HEK293 (cell line): ENCODE measurements at regions not wholly inside any gene's neighbourhood (a gene's known extent, or its start where the extent isn't known, plus 50 kb on each side); places are given as distances from the start of the nearest gene placed in this dataset.

Experiments
- CTCF ChIA-PET: fragments of 350-600 bp; formaldehyde crosslinking; extraction: SDS; loops from one replicate; lab custom pipeline; 2021; ENCODE audit warnings: antibody characterized with exemption; lab: Yijun Ruan, JAX
- POLR2A ChIA-PET: fragments of 300-600 bp; formaldehyde crosslinking; extraction: SDS; loops from one replicate; lab custom pipeline; 2020; ENCODE audit warnings: antibody characterized with exemption, inconsistent platforms; lab: Yijun Ruan, JAX
- H3K27ac ChIP-seq: fragments of 200-500 bp; sonication (Bioruptor generic); 2 replicates; pipeline ENCODE4 v1.5.1; 2014; ENCODE audit warnings: low read depth, low read length, control low read depth, inconsistent platforms; ENCODE audit errors: extremely low read depth
- H3K36me3 ChIP-seq, 2 experiments: fragments of 200-500 bp in 1 of 2; sonication (Bioruptor generic) in 1 of 2; 1 replicate in 1 of 2; 2 replicates in 1 of 2; pipeline ENCODE4 v1.5.1; 2014 to 2017; ENCODE audit warnings: inconsistent platforms in 2 of 2, low read length in 2 of 2; ENCODE audit not compliant: control insufficient read depth in 2 of 2, insufficient read depth in 1 of 2
- H3K4me1 ChIP-seq: fragments of 200-500 bp; sonication (Bioruptor generic); 2 replicates; pipeline ENCODE4 v1.5.1; 2014; ENCODE audit warnings: mild to moderate bottlenecking, low read length, inconsistent platforms; ENCODE audit not compliant: control insufficient read depth, insufficient read depth
- H3K4me3 ChIP-seq: 2 replicates; pipeline ENCODE4 v1.5.1; 2011; ENCODE audit warnings: low read depth, mild to moderate bottlenecking, control low read depth, low read length, moderate library complexity
- H3K9me3 ChIP-seq: fragments of 200-500 bp; sonication (Bioruptor generic); 2 replicates; pipeline ENCODE4 v1.5.1; 2014; ENCODE audit warnings: low read depth, low read length, inconsistent platforms; ENCODE audit not compliant: control insufficient read depth, insufficient read depth
- GLI2 ChIP-seq: fragments of 450-650 bp; formaldehyde crosslinking; IDR thresholded peaks from 2 replicates; pipeline ENCODE4; 2017; ENCODE audit warnings: missing biosample characterization, missing genetic modification characterization, low read depth, borderline replicate concordance
- GLI4 ChIP-seq: fragments of 450-650 bp; formaldehyde crosslinking; IDR thresholded peaks from 2 replicates; pipeline ENCODE4 v1.5.1; 2016; ENCODE audit warnings: missing biosample characterization, missing genetic modification characterization
- KLF1 ChIP-seq: fragments of 450-650 bp; formaldehyde crosslinking; IDR thresholded peaks from 2 replicates; pipeline ENCODE4 v1.5.1; 2016; ENCODE audit warnings: missing biosample characterization, missing genetic modification characterization
- REPIN1 ChIP-seq: fragments of 450-650 bp; formaldehyde crosslinking; IDR thresholded peaks from 2 replicates; pipeline ENCODE4 v1.5.1; 2017; ENCODE audit warnings: missing biosample characterization, missing genetic modification characterization, low read depth
- SALL2 ChIP-seq: fragments of 450-650 bp; formaldehyde crosslinking; IDR thresholded peaks from 2 replicates; pipeline ENCODE4 v1.5.0; 2017; ENCODE audit warnings: missing biosample characterization, mild to moderate bottlenecking, missing genetic modification characterization, borderline replicate concordance
- SP2 ChIP-seq: fragments of 450-650 bp; formaldehyde crosslinking; IDR thresholded peaks from 2 replicates; pipeline ENCODE4 v1.5.1; 2016; ENCODE audit warnings: missing biosample characterization, missing genetic modification characterization
- SP7 ChIP-seq: fragments of 450-650 bp; formaldehyde crosslinking; IDR thresholded peaks from 2 replicates; pipeline ENCODE4 v1.5.1; 2016; ENCODE audit warnings: missing biosample characterization, missing genetic modification characterization
- ZNF324 ChIP-seq: fragments of 450-650 bp; formaldehyde crosslinking; IDR thresholded peaks from 2 replicates; pipeline ENCODE4 v1.5.1; 2016; ENCODE audit warnings: missing biosample characterization, missing genetic modification characterization
- ZNF341 ChIP-seq: fragments of 450-650 bp; formaldehyde crosslinking; IDR thresholded peaks from 2 replicates; pipeline ENCODE4; 2016; ENCODE audit warnings: low read depth, missing biosample characterization, missing genetic modification characterization
- ZNF354C ChIP-seq: fragments of 450-650 bp; formaldehyde crosslinking; IDR thresholded peaks from 2 replicates; pipeline ENCODE4 v1.5.1; 2016; ENCODE audit warnings: missing biosample characterization, missing genetic modification characterization, low read depth, borderline replicate concordance
- ZNF366 ChIP-seq: fragments of 450-650 bp; formaldehyde crosslinking; conservative IDR thresholded peaks from 2 replicates; pipeline ENCODE4 v1.5.1; 2016; ENCODE audit warnings: missing biosample characterization, missing genetic modification characterization
- ZNF48 ChIP-seq: fragments of 450-650 bp; formaldehyde crosslinking; IDR thresholded peaks from 2 replicates; pipeline ENCODE4 v1.5.1; 2016; ENCODE audit warnings: missing biosample characterization, missing genetic modification characterization
- ZNF501 ChIP-seq: fragments of 450-650 bp; formaldehyde crosslinking; IDR thresholded peaks from 2 replicates; pipeline ENCODE4 v1.5.1; 2016; ENCODE audit warnings: missing biosample characterization, missing genetic modification characterization
- ZNF510 ChIP-seq: fragments of 450-650 bp; formaldehyde crosslinking; IDR thresholded peaks from 2 replicates; pipeline ENCODE4 v1.5.1; 2018; ENCODE audit warnings: mild to moderate bottlenecking, missing genetic modification characterization, missing biosample characterization; ENCODE audit not compliant: insufficient replicate concordance
- ZNF544 ChIP-seq: fragments of 450-650 bp; formaldehyde crosslinking; IDR thresholded peaks from 2 replicates; pipeline ENCODE4 v1.5.0; 2017; ENCODE audit warnings: missing biosample characterization, missing genetic modification characterization
- ZNF558 ChIP-seq: fragments of 450-650 bp; formaldehyde crosslinking; IDR thresholded peaks from 2 replicates; pipeline ENCODE4 v1.5.1; 2016; ENCODE audit warnings: missing biosample characterization, missing genetic modification characterization
- ZNF596 ChIP-seq: fragments of 450-650 bp; IDR thresholded peaks from 2 replicates; pipeline ENCODE4 v1.5.0; 2018; ENCODE audit warnings: missing biosample characterization, mild to moderate bottlenecking, missing genetic modification characterization, moderate library complexity
- ZNF623 ChIP-seq: fragments of 450-650 bp; formaldehyde crosslinking; IDR thresholded peaks from 2 replicates; pipeline ENCODE4 v1.5.1; 2016; ENCODE audit warnings: missing biosample characterization, missing genetic modification characterization
- ZNF658 ChIP-seq: fragments of 450-650 bp; formaldehyde crosslinking; IDR thresholded peaks from 2 replicates; pipeline ENCODE4; 2016; ENCODE audit warnings: missing biosample characterization, missing genetic modification characterization
- ZNF701 ChIP-seq: fragments of 450-650 bp; formaldehyde crosslinking; IDR thresholded peaks from 2 replicates; pipeline ENCODE4 v1.5.1; 2016; ENCODE audit warnings: missing biosample characterization, missing genetic modification characterization
- TF ChIP-seq, protein P1 (sequence below): fragments of 450-650 bp; formaldehyde crosslinking; IDR thresholded peaks from 2 replicates; pipeline ENCODE4 v1.5.1; 2016; ENCODE audit warnings: missing biosample characterization, missing genetic modification characterization, borderline replicate concordance
- TF ChIP-seq, protein P2 (sequence below): fragments of 450-650 bp; formaldehyde crosslinking; IDR thresholded peaks from 2 replicates; pipeline ENCODE4 v1.5.1; 2016; ENCODE audit warnings: missing biosample characterization, missing genetic modification characterization
- TF ChIP-seq, protein P3 (sequence below): fragments of 450-650 bp; formaldehyde crosslinking; IDR thresholded peaks from 2 replicates; pipeline ENCODE4 v1.5.1; 2016; ENCODE audit warnings: missing biosample characterization, missing genetic modification characterization
- TF ChIP-seq, protein P4 (sequence below): fragments of 450-650 bp; formaldehyde crosslinking; IDR thresholded peaks from 2 replicates; pipeline ENCODE4 v1.5.1; 2016; ENCODE audit warnings: missing biosample characterization, missing genetic modification characterization
- TF ChIP-seq, protein P5 (sequence below): fragments of 450-650 bp; formaldehyde crosslinking; IDR thresholded peaks from 2 replicates; pipeline ENCODE4 v1.5.1; 2017; ENCODE audit warnings: missing biosample characterization, missing genetic modification characterization
- TF ChIP-seq, protein P6 (sequence below): IDR thresholded peaks from 2 replicates; pipeline ENCODE4 v1.6.1; 2011; ENCODE audit warnings: mild to moderate bottlenecking, low read depth, low read length, borderline replicate concordance

DNA sequence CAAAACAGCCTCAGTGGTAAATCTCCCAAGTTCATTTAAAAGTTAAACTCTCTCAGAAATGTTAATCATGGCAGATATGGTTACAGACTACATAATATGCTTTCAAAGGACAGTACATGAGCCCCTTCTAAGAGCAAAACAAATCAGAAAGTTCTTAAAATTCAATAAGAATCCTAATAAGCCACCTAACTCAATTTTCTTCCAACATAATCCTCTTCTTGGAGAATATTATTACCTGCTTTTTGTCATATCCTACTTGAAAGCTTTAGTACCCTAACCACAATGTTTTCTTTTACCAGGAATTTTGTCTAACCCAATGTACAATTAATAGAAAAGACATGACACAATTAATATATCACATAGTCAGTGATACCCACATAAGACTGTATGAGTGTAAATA, 236.5 kb upstream of the ATP2B1 start:
- H3K4me3 ChIP-seq: no peak overlapping the region
- H3K4me1 ChIP-seq: peaks cover 29% of the 10 kb centered on the region
- no peaks in the 10 kb centered on the region for H3K36me3 ChIP-seq
- ChIA-PET POLR2A (no interaction called here), CTCF (interaction anchor here (0.6 kb wide), 1 partner anchor 654 kb away, joined by 3 read pairs; no protein-coding TSS in a partner anchor)
- TF ChIP-seq, protein P1, sequence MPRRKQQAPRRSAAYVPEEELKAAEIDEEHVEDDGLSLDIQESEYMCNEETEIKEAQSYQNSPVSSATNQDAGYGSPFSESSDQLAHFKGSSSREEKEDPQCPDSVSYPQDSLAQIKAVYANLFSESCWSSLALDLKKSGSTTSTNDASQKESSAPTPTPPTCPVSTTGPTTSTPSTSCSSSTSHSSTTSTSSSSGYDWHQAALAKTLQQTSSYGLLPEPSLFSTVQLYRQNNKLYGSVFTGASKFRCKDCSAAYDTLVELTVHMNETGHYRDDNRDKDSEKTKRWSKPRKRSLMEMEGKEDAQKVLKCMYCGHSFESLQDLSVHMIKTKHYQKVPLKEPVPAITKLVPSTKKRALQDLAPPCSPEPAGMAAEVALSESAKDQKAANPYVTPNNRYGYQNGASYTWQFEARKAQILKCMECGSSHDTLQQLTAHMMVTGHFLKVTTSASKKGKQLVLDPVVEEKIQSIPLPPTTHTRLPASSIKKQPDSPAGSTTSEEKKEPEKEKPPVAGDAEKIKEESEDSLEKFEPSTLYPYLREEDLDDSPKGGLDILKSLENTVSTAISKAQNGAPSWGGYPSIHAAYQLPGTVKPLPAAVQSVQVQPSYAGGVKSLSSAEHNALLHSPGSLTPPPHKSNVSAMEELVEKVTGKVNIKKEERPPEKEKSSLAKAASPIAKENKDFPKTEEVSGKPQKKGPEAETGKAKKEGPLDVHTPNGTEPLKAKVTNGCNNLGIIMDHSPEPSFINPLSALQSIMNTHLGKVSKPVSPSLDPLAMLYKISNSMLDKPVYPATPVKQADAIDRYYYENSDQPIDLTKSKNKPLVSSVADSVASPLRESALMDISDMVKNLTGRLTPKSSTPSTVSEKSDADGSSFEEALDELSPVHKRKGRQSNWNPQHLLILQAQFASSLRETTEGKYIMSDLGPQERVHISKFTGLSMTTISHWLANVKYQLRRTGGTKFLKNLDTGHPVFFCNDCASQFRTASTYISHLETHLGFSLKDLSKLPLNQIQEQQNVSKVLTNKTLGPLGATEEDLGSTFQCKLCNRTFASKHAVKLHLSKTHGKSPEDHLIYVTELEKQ (tag by site-specific recombination): no peak
- TF ChIP-seq, protein P2, sequence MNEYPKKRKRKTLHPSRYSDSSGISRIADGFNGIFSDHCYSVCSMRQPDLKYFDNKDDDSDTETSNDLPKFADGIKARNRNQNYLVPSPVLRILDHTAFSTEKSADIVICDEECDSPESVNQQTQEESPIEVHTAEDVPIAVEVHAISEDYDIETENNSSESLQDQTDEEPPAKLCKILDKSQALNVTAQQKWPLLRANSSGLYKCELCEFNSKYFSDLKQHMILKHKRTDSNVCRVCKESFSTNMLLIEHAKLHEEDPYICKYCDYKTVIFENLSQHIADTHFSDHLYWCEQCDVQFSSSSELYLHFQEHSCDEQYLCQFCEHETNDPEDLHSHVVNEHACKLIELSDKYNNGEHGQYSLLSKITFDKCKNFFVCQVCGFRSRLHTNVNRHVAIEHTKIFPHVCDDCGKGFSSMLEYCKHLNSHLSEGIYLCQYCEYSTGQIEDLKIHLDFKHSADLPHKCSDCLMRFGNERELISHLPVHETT: no peak
- TF ChIP-seq, protein P3, sequence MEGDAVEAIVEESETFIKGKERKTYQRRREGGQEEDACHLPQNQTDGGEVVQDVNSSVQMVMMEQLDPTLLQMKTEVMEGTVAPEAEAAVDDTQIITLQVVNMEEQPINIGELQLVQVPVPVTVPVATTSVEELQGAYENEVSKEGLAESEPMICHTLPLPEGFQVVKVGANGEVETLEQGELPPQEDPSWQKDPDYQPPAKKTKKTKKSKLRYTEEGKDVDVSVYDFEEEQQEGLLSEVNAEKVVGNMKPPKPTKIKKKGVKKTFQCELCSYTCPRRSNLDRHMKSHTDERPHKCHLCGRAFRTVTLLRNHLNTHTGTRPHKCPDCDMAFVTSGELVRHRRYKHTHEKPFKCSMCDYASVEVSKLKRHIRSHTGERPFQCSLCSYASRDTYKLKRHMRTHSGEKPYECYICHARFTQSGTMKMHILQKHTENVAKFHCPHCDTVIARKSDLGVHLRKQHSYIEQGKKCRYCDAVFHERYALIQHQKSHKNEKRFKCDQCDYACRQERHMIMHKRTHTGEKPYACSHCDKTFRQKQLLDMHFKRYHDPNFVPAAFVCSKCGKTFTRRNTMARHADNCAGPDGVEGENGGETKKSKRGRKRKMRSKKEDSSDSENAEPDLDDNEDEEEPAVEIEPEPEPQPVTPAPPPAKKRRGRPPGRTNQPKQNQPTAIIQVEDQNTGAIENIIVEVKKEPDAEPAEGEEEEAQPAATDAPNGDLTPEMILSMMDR (tag by site-specific recombination): no peak
- TF ChIP-seq ZNF366 (tag by site-specific recombination) (no peak), SALL2 (no peak), ZNF596 (tag by site-specific recombination) (no peak), SP2 (no peak), GLI2 (tag by site-specific recombination) (no peak), ZNF48 (tag by site-specific recombination) (no peak), ZNF510 (tag by site-specific recombination) (no peak), REPIN1 (tag by site-specific recombination) (no peak), SP7 (tag by site-specific recombination) (no peak), GLI4 (tag by site-specific recombination) (no peak)
- no peaks in the 10 kb centered on the region for H3K9me3 ChIP-seq
- H3K27ac ChIP-seq: no peak overlapping the region

DNA sequence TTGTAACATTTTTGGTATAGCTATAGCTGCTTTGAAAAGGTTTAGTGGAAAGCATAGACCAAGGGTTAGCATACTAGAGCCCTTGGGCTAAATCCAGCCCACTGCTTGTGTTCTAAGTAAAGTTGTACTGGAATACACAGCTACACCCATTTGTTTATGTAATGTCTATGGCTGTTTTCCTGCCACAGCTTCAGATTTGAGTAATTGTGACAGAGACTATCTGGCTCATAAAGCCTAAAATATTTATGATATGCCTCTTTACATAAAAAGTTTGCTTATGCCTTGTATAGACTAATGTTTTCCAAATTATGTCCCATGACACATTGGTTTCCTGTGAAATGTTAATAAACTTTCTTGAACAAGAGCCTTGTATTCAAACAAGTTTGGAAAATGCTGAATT, 234.8 kb upstream of the ATP2B1 start:
- peaks cover 17% of the 10 kb centered on the region for H3K4me1 ChIP-seq
- CTCF ChIA-PET: interaction anchor here (1.1 kb wide), 1 partner anchor 46 kb away, joined by 3 read pairs; no protein-coding TSS in a partner anchor
- POLR2A ChIA-PET: no interaction called here
- H3K4me3 ChIP-seq: no peak overlapping the region
- no peaks in the 10 kb centered on the region for H3K9me3 ChIP-seq
- H3K36me3 ChIP-seq: no peaks in the 10 kb centered on the region
- no peak overlapping the region for H3K27ac ChIP-seq
- no peak for TF ChIP-seq ZNF354C
- TF ChIP-seq, protein P4, sequence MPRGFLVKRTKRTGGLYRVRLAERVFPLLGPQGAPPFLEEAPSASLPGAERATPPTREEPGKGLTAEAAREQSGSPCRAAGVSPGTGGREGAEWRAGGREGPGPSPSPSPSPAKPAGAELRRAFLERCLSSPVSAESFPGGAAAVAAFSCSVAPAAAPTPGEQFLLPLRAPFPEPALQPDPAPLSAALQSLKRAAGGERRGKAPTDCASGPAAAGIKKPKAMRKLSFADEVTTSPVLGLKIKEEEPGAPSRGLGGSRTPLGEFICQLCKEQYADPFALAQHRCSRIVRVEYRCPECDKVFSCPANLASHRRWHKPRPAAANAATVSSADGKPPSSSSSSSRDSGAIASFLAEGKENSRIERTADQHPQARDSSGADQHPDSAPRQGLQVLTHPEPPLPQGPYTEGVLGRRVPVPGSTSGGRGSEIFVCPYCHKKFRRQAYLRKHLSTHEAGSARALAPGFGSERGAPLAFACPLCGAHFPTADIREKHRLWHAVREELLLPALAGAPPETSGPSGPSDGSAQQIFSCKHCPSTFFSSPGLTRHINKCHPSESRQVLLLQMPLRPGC (tag by site-specific recombination): no peak
- TF ChIP-seq, protein P5, sequence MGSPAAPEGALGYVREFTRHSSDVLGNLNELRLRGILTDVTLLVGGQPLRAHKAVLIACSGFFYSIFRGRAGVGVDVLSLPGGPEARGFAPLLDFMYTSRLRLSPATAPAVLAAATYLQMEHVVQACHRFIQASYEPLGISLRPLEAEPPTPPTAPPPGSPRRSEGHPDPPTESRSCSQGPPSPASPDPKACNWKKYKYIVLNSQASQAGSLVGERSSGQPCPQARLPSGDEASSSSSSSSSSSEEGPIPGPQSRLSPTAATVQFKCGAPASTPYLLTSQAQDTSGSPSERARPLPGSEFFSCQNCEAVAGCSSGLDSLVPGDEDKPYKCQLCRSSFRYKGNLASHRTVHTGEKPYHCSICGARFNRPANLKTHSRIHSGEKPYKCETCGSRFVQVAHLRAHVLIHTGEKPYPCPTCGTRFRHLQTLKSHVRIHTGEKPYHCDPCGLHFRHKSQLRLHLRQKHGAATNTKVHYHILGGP (tag by site-specific recombination): no peak
- no peak for TF ChIP-seq REPIN1 (tag by site-specific recombination)
- TF ChIP-seq ZNF701 (tag by site-specific recombination): no peak
- TF ChIP-seq, protein P6, sequence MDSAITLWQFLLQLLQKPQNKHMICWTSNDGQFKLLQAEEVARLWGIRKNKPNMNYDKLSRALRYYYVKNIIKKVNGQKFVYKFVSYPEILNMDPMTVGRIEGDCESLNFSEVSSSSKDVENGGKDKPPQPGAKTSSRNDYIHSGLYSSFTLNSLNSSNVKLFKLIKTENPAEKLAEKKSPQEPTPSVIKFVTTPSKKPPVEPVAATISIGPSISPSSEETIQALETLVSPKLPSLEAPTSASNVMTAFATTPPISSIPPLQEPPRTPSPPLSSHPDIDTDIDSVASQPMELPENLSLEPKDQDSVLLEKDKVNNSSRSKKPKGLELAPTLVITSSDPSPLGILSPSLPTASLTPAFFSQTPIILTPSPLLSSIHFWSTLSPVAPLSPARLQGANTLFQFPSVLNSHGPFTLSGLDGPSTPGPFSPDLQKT: no peak
- no peak for TF ChIP-seq ZNF623 (tag by site-specific recombination)
- TF ChIP-seq ZNF558 (tag by site-specific recombination): no peak
- TF ChIP-seq ZNF324 (tag by site-specific recombination): no peak
- TF ChIP-seq ZNF658 (tag by site-specific recombination): no peak
- no peak for TF ChIP-seq KLF1 (tag by site-specific recombination)
- TF ChIP-seq ZNF341: no peak
- TF ChIP-seq ZNF544 (tag by site-specific recombination): no peak
- no peak for TF ChIP-seq ZNF501 (tag by site-specific recombination)
